ENCODE measurements at regions not wholly inside any gene's neighbourhood (a gene's known extent, or its start where the extent isn't known, plus 50 kb on each side); places are given as distances from the start of the nearest gene placed in this dataset.

- Histone ChIP-seq H3K27me3 (ENCODE audit: insufficient read depth) (no peaks in the 10 kb centered on the region), H3K9me3 (no peaks in the 10 kb centered on the region), H3F3A (replicated peaks; ENCODE audit: insufficient read depth) (peaks cover 11% of the 10 kb centered on the region), H3K9me2 (no peaks in the 10 kb centered on the region), H3K27ac (ENCODE audit: low read depth in 2 of 2, low read length in 1 of 2) (no peak overlapping the region), H3K79me2 (ENCODE audit: insufficient read depth) (no peaks in the 10 kb centered on the region), H3K36me3 (replicated peaks in 1 of 2; ENCODE audit: control insufficient read depth in 1 of 2, insufficient read depth in 2 of 2, low read length in 1 of 2) (no peaks in the 10 kb centered on the region), H3K4me1 (ENCODE audit: control insufficient read depth in 1 of 2, insufficient read depth in 2 of 2, low read depth in 1 of 2, low read length in 1 of 2) (peaks cover 0 to 3% of the 10 kb centered on the region in 2 experiments; a peak in 3 of 4 replicates), H3K9ac (no peak overlapping the region), H3K4me2 (no peak overlapping the region), H4K20me1 (ENCODE audit: insufficient read depth) (no peaks in the 10 kb centered on the region), H2AFZ (ENCODE audit: low read depth) (no peak overlapping the region), H3K4me3 (ENCODE audit: low read depth in 2 of 2, low read length in 1 of 2) (no peak overlapping the region)
- CTCF ChIA-PET: interaction anchor here (0.9 to 2.8 kb wide), 2 partner anchors 13 to 678 kb away, joined by 3 to 13 read pairs; no protein-coding TSS in a partner anchor
- POLR2A ChIA-PET: no interaction called here
- DNase-seq: no peak
- 89% methylated on average over 5 of the region's 5 CpGs for WGBS (ENCODE audit: low lambda C conversion rate)
- TF ChIP-seq, protein P1, sequence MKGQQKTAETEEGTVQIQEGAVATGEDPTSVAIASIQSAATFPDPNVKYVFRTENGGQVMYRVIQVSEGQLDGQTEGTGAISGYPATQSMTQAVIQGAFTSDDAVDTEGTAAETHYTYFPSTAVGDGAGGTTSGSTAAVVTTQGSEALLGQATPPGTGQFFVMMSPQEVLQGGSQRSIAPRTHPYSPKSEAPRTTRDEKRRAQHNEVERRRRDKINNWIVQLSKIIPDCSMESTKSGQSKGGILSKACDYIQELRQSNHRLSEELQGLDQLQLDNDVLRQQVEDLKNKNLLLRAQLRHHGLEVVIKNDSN (IDR thresholded peaks at IDR 0.05; ENCODE audit: borderline replicate concordance, low read depth): no peak
- TF ChIP-seq TEAD4 (IDR thresholded peaks at IDR 0.05; ENCODE audit: borderline replicate concordance, insufficient read depth) (no peak), CHD2 (IDR thresholded peaks at IDR 0.05; ENCODE audit: low read length, partially characterized antibody) (no peak), JUND (IDR thresholded peaks at IDR 0.05) (no peak), GATA2 (CRISPR knock-in tag; IDR thresholded peaks at IDR 0.05) (no peak), EP300 (IDR thresholded peaks at IDR 0.05; ENCODE audit: borderline replicate concordance in 1 of 2, low read depth in 1 of 2, low read length in 1 of 2) (no peak), MAX (IDR thresholded peaks at IDR 0.05; ENCODE audit: low read depth) (no peak), RCOR1 (IDR thresholded peaks at IDR 0.05; ENCODE audit: low read length) (no peak)
These were observed 50.5 kb upstream of the CREB1 start for GRCh38 chr2:207479198-207479785.

Small RNAs in the stretch of these regions (small RNA-seq; reads per million reads assigned to genes)
- gene MIR1302-4: 0 reads per million in 7 experiments
